GM19351 (cell line): ENCODE measurements at regions not wholly inside any gene's neighbourhood (a gene's known extent, or its start where the extent isn't known, plus 50 kb on each side); places are given as distances from the start of the nearest gene placed in this dataset.
"Not testable (repeated sequence)": the region's sequence is repeated elsewhere in the genome, so short reads cannot be mapped to it uniquely, and the experiment has no call there.

Experiments
- ATAC-seq: cut with Tn5 transposase; IDR thresholded peaks from one replicate; pipeline ENCODE4 v1.9.1; 2021; ENCODE audit warnings: mild to moderate bottlenecking, moderate library complexity; ENCODE audit not compliant: unreplicated experiment

DNA sequence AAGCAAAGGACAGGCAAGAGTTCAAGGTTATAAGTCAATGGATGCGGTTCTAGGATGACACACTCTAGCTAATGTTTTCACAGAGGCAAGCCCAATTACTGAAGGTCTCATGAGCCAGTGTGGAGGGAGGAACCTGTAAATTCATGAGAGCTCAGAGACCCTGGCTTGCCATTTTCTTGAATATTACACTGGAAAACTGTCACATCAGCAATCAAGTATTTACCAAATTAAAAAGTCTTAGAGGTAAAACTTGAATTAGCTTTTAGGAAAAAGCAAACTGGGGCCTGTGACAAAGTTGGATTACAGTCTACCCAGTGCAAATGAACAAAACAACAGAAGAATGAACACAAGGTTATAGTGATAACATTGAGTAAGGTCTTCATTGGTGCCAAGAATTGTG lies 636.9 kb upstream of the TLE4 start:
- ATAC-seq: no peak

DNA sequence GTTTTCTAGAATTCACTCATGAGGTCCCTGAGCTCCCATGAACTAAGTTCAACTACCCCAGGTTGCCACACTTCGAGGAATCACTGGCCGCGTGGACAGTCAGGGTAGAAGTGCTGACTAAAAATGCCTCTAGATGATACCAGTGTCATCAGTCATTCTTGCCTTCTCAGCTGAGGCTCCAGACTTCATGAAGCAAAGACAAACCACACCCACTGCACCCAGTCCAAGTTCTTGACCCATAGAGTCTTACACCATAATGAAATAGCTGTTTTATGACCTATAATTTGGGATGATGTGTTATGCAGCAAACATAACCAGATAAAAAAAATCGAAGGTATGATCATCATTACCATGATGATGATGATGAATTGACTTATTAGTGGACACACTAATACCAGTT lies 632.9 kb upstream of the TLE4 start:
- no peak for ATAC-seq

DNA sequence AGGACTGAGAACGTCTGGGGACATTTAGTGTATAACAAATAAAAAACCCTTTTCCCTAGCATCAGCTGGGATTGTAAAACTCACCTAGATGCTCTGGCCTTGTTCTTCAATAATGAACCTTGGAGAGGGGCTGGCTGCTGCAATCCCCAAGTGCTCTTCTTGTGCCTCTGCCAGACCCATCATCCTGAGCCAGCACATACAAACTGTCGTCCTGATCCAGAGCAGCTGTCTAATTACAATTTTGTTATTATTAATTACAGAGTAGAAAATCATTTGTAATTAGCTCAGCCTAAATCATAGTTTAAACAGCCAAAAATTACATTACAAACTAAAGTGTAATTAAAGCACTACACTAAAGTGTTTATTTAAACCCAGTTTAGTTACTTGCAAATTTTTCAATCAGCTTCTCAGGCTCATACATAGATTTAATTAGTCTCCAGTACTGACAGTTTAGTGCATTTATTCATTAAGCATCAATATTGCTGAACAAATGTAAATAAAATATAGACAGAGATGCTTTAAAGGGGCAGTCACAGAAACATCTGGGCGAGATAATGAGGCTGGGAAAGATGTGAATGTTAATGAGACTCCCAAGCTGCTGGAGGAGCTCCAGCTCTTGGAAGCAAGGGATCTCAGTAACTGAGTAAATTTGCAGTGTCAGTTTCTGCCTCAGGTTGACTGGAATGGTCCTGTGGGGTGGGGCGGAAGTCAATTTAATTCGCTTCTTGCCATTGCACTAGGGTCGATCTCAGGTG lies 632.3 kb upstream of the TLE4 start:
- ATAC-seq: no peak

DNA sequence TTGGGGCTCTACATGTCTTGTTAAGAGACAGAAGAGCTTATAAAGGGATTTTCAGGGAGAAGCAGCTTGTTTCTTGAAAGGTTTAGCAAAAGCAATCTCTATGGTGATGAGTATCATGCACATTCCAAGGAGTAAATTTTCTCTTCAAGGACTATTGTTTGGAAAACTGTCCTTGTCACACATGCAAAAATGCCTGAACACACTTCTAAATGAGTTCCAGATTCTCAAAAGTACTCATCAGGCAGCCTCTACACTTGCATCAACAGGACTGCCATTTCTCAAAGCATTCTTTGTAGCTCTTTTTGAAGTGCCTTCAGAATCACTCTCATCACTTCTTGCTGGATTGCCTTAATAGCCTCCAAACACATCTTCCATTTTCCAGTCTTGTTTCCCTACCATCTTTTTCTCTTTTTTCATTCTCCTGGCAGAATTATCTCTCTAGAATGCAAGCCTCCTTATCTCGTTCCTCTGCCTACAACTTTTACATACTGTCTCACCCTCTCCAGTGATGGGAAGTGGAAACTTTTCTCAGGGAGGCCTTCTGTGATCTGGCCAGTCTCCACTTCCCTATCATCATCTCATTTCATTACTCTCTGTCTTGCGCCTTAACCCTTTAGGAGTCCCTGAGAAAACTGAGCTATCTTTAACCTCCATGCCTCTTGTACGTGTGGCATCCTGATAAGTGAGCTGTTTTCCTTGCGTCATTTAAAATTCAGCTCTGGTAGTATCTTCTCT lies 631.5 kb upstream of the TLE4 start:
- no peak for ATAC-seq

DNA sequence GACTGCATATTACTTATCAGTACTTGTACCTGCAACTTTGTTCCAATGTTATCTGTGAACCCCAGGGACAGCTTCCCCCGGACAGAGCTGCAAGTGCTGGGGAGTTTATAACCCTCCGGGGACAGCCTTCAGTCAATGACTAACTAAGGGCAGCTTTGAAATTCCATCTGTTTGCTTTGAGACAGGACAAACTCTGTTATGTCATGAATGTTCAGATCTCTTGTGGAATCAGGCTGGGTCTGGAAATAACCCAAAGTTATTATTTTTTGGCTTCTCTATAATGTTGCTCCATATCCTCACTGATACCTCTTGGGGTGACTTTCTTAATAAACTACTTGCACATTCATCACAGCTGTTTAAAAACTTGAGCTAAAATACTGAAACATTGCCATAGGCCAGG lies 617.5 kb upstream of the TLE4 start:
- ATAC-seq: no peak

DNA sequence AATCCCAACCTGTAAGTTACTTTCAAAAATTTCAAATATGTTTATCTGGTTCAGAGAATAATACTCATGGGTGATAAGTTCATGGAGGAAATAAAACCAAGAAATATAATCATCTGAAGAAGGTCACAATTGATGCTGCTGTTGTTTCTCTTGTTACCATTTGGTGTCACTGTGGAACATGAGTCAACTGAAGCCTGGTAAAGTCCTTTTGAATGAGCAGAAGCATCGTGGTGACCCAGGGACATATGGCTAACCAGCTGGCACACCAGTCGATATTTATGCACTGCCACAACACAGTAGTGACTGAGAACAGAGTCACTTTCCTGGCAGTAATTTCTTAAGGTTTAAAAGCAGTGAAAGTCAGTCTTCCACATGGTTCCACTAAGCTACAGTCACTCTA lies 612.9 kb upstream of the TLE4 start:
- no peak for ATAC-seq

DNA sequence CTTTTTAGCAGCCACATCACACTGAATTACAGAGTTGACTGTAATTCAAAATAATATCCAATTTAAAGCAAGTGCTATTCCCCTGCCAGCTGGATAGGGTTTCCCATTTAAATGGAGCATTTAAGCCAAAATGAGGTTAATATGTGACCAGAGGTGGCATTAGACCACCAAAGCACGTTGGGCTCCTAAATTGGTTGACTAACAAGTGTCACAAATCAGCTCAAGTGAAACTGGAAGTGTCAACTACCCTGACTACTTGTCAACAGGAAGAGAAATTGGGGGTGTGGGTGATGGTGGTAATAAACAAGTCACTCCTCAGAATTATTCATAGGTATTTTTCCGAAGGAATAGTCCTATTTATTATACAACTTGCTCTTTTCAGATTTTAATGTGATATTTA lies 609.6 kb upstream of the TLE4 start:
- ATAC-seq: no peak

DNA sequence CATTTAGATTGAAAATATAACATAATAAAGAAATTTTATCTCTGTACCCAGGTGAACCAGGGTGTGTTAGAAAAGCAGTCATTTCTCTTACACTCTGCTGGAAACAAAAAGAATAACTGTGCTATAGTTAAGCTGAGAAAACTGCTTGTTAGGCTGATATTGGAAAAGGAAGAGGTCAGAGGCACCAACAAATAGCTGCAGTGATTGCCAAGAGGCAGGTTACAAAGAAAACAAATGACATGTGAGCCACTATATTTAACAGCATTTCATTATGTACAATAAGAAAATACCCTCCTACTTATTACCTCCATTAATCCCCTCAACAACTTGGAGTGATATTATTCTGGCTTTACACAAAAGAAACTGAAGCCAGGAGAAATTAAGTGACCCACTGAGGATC lies 607.9 kb upstream of the TLE4 start:
- no peak for ATAC-seq

DNA sequence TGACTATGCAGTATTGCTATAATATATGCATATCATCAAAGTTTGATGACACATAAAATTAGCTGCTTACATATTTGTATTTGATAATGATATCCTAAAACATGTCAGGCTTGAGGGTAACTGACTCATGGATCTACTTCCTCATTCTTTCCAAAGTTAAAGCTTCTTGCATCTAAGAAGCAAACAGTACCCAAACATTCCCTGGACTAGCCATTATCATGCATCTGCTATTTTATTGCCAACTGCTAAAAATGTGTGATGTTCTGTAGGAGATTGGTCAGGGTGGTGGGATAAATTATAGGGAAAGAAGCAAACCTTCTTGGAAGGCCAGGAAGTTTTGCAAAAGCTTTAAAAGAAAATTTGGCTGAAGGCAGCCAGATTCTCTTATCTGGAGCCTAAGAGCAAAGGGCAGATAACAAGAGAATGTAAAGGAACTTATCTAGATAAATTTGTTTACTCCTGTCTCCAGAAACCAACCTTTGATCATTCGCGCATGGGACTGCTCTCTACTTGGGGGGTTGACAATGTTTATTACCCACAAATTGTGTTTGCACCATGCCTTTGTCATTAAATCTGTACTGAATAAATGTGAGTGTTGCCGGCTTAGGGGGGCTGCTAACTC lies 604.1 kb upstream of the TLE4 start:
- ATAC-seq: no peak

DNA sequence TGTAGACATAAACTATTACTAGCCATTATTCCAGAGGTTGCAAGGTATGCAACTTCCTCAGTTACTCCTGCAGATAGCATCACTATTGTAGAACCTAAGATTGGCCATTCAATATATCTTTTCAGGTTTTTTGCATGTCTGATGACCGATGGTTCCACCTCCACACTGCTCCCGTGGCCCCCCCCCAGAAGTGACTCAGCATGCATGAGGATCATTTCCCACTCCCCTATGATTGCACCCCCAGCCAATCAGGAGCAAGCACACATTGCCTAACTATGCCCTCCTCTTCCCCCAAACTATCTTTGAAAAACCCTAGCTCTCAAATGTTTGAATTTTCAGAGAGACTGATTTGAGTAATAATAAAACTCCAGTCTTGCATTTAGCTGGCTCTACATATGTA lies 601.4 kb upstream of the TLE4 start:
- no peak for ATAC-seq

DNA sequence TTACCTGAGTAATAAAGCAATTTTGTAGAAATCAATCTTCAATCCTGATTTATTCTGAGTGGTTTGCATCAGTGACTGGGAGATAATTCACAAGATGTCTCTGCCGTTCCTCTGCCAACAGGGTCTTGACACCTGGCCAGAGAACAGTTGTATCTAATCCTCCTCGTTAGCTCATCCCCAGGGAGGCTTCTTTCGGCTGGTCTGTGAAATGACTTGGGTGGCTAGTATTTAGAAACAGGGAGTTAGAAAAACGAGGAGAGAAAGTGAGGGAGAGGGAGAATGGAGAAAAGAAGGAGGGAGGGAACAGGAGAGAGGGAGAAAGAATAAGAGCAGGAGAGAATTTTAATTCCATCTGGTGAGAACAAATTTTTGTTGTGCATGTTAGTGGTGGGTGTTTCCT lies 600.2 kb upstream of the TLE4 start:
- no peak for ATAC-seq

DNA sequence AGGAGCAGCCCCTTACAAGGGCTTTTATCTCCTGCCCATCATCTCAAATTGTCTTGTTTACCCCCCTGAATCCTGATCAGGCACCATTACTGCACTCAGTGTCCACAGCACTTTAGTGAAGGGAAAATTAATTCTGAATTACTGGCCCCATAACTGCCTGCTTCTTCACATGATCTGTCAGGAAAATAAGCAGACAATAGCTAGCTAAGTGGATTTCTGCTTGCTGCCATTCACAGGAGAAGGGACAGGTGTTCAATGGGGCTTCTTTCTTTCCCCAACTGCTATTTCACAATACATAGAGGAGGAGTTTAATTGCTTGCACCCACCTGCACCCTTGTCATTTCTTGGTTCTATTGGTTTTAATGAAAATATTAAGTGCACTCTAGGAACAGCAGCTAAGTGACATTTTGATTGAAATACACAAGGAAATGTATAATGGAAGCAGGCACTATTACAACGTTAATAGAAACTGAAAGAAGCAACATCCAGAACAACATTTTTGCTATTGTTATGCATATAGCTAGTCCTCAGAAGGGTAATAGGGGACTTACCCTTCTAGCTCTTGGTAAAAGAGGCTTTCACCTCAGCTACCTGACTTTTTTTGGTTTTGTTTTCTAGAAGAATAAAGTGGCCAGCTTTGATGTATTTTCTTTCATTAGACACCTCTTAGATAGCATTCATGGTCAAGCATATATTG lies 599.3 kb upstream of the TLE4 start:
- no peak for ATAC-seq

DNA sequence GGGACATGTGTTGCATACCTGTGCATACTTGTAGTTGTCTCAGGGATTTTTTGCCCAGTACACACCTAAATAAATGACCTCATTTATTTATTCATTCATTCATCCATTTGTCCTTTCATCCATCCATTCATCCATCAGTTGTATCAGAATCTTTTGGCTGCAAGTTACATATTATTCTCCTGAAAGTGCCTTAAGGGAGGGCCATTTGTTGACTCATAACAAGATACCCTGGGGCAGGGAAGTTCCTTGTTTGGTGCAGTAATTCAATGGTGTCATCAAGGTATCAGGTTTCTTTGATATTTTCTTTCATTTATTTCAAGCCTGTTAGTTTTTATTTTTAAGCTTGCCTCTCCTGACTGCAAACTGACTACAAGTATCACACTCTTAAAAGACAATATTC lies 597.9 kb upstream of the TLE4 start:
- no peak for ATAC-seq

DNA sequence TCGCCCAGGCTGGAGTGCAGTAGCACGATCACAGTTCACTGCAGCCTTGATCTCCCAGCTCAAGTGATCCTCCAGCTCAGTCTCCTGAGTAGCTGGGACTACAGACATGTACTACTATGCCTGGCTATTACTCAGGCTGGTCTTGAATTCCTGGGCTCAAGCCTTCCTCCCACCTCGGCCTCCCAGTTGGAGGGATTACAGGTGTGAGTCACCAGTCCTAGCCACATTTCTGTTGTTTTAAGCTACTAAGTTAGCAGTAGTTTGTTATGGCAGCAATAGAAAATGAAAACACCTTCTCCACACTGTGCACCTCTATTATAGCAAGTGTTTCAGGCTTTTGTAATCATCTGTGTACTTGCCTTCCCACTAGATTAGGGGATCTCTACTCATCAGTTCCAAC lies 588.9 kb upstream of the TLE4 start:
- no peak for ATAC-seq

DNA sequence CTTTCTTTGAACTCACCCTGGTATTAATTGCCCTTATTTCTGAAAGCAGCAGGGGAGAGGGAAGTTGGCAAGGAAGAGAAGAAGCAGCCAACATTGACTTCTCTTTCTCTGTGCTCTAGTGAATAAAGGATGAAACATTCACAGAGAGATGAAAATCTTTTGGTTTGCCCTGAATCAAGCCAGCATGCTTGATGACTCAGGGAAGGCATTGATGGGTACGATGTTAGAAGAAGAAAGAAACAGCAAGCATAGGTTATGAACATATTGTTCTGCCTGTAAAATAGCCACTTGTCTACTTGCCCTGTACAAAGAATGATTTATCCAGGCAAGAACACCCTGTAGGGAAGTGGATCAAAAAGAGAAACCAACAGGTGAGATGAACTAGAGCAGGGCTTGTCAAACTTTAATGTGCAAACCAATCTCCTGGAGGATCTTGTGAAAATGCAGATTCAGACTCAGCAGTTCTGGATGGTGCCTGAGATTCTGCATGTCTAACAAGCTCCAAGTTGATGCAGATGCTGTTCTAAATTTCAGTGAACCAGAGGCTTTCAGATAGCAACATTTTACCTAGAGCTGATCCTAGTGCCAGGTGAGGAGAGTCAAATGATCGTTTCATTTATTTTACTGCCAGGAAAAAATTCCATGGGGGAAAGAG lies 586.6 kb upstream of the TLE4 start:
- ATAC-seq: no peak

DNA sequence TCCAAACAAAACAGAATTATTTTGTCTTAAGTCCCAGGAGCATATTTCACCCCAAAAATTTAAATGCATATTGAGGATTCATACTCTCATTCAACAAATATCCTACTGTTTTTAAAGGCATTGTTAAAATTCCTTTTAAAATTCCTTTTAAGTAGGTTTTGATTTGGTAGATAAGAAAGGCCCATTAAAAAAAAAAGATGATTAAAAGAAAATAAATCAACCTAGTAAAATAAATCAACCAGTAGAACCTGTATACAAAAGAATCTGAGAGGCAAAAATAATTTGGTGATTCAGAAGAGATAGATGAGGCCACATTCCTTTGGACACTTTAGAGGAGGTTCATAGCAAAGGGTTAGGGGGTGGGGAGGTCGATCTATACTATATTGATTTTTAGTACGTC lies 585.3 kb upstream of the TLE4 start:
- ATAC-seq: no peak

DNA sequence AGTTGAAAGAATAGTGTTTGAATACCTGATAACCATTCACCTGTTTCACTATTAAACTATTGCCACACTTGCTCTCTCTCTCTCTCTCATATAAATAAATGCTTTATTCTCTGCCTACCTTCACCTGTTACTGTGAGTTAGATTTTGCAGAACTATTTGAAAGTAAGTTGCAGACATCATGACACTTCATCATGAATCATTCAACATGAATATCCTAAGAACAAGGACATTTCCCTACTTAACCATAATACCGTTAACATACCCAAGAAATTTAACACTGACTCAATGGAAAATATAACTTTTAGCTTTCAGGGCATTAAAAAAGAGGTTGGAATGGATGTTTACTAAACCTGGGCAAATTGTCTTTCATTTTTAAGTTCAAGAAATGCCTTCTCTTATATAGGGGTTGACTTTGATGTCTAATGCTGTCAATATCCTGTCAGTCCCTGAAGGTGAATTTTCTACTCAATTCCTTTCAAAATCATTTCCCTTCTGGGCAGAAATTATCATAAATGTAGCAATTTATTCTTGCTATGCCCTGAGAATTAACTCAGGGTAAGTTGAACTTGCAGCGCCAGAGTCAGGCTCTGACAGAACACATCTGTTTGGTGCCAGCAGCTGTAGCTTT lies 582.6 kb upstream of the TLE4 start:
- ATAC-seq: no peak

DNA sequence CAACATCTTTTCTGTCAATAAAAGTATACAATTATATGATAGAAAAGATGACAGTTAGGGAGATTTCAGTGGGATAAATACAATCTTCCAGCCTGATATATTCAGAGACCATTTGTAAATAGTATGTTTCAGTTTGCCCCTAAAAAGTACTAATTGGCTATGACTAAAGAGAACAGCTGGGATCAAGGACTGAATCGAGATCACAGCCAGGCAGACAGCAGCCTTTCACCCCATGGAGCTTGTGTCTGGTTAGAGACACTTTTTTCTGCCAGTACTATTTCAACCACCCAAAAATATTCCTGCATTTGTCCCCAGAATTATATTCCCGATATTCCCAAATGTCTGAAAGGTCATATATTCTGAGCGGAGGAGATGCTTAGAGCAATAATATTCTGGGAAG lies 577.3 kb upstream of the TLE4 start:
- ATAC-seq: no peak

DNA sequence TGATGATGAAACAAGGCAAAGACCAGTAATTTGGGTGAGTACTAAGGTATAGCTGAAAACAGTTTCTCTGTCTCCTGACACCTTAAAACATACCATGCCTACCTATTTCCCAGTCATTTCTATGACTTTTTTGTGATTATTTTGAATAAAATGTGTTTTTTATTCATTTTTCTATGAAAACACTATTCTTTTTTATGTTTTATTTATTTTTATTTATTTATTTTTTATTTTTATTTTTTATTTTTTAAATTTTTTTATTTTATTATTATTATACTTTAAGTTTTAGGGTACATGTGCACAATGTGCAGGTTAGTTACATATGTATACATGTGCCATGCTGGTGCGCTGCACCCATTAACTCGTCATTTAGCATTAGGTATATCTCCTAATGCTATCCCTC lies 576.8 kb upstream of the TLE4 start:
- ATAC-seq: not testable (repeated sequence)

DNA sequence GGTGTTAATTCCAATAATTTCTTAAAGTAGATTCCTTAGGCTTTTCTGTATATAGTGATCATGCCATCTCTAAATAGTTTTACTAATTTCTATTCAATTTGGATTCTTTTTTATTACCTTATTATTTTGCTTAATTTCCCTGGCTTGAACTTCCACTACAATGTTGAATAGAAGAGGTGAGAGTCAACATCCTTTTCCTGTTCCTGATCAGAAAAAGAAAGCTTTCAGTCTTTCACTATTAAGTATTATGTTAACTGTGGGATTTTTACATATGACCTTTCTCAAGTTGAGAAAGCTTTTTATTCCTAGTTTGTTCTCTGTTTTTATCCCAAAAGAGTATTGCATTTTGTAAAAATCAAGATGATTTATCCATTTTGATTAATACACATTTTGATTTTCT lies 574.5 kb upstream of the TLE4 start:
- no peak for ATAC-seq
